IMR-90 (cell line): ENCODE measurements at regions not wholly inside any gene's neighbourhood (a gene's known extent, or its start where the extent isn't known, plus 50 kb on each side); places are given as distances from the start of the nearest gene placed in this dataset.

Experiments
- ATAC-seq: fragments of 200-7000 bp; cut with Tn5 transposase; 2 replicates; pipeline ENCODE4 v1.9.1; 2020; ENCODE audit warnings: low read depth, mild to moderate bottlenecking, moderate library complexity
- BruUV-seq: library from RNA; stranded (reverse); fragments of 400-500 nt; replicated peaks from 2 replicates; lab custom pipeline; 2021; lab: Mats Ljungman, UMichigan
- CTCF ChIA-PET: fragments of 300-600 bp; formaldehyde crosslinking; extraction: SDS; loops from one replicate; lab custom pipeline; 2021; ENCODE audit warnings: antibody characterized with exemption; lab: Yijun Ruan, JAX
- POLR2A ChIA-PET: fragments of 300-600 bp; sonication (Branson Sonifier 250); formaldehyde crosslinking; loops from one replicate; lab custom pipeline; 2022; ENCODE audit warnings: antibody characterized with exemption; ENCODE audit not compliant: unreplicated experiment; lab: Charles Lee
- DNase-seq: peaks from one replicate; pipeline ENCODE4 v3.0.0; 2013
- H2AFZ ChIP-seq: replicated peaks from 2 replicates; pipeline ENCODE3; 2013; ENCODE audit warnings: low read length, mild to moderate bottlenecking; ENCODE audit not compliant: poor library complexity
- H2AK5ac ChIP-seq: 2 replicates; pipeline ENCODE4 v1.6.1; 2013; ENCODE audit warnings: low read depth, low read length, inconsistent platforms
- H2AK9ac ChIP-seq: replicated peaks from 2 replicates; pipeline ENCODE3; 2013; ENCODE audit warnings: mild to moderate bottlenecking, low read depth, low read length, moderate library complexity; ENCODE audit not compliant: poor library complexity
- H2BK120ac ChIP-seq: 2 replicates; pipeline ENCODE4 v1.6.1; 2013; ENCODE audit warnings: low read depth, low read length, inconsistent platforms
- H2BK15ac ChIP-seq: 3 replicates; pipeline ENCODE4 v1.6.1; 2013; ENCODE audit warnings: low read depth, low read length, inconsistent platforms
- H2BK20ac ChIP-seq: 2 replicates; pipeline ENCODE4 v1.6.1; 2013; ENCODE audit warnings: low read depth, mild to moderate bottlenecking, inconsistent platforms, low read length, moderate library complexity
- H2BK5ac ChIP-seq: 2 replicates; pipeline ENCODE4 v1.6.1; 2013; ENCODE audit warnings: mild to moderate bottlenecking, low read depth, low read length, inconsistent platforms; ENCODE audit not compliant: poor library complexity, severe bottlenecking
- H3K14ac ChIP-seq: replicated peaks from 2 replicates; pipeline ENCODE4 v1.6.1; 2013; ENCODE audit warnings: low read depth, low read length, inconsistent platforms
- H3K18ac ChIP-seq: 2 replicates; pipeline ENCODE4 v1.6.1; 2013; ENCODE audit warnings: low read depth, low read length, control low read depth
- H3K23ac ChIP-seq: 2 replicates; pipeline ENCODE4 v1.6.1; 2013; ENCODE audit warnings: low read depth, low read length, inconsistent platforms
- H3K27ac ChIP-seq: 2 replicates; pipeline ENCODE4 v1.5.1; 2013; ENCODE audit warnings: mild to moderate bottlenecking, control low read depth, low read length; ENCODE audit not compliant: insufficient read depth
- H3K27me3 ChIP-seq: 2 replicates; pipeline ENCODE4 v1.6.1; 2013; ENCODE audit warnings: low read length; ENCODE audit not compliant: control insufficient read depth, insufficient read depth
- H3K36me3 ChIP-seq: 2 replicates; pipeline ENCODE4 v1.6.1; 2013; ENCODE audit warnings: low read length, mixed read lengths; ENCODE audit not compliant: control insufficient read depth, insufficient read depth
- H3K4ac ChIP-seq: 2 replicates; pipeline ENCODE4 v1.6.1; 2013; ENCODE audit warnings: low read depth, low read length, inconsistent platforms
- H3K4me1 ChIP-seq: 2 replicates; pipeline ENCODE4 v1.6.1; 2013; ENCODE audit warnings: low read length, mixed read lengths; ENCODE audit not compliant: control insufficient read depth, insufficient read depth
- H3K4me2 ChIP-seq: 2 replicates; pipeline ENCODE4 v1.6.1; 2013; ENCODE audit warnings: low read depth, mild to moderate bottlenecking, control low read depth, low read length, moderate library complexity
- H3K4me3 ChIP-seq: 2 replicates; pipeline ENCODE4 v1.5.1; 2013; ENCODE audit warnings: low read depth, mild to moderate bottlenecking, control low read depth, low read length, moderate library complexity; ENCODE audit not compliant: insufficient read depth
- H3K56ac ChIP-seq: 2 replicates; pipeline ENCODE4 v1.6.1; 2013; ENCODE audit warnings: low read length, inconsistent platforms; ENCODE audit not compliant: insufficient read depth; ENCODE audit errors: extremely low read depth
- H3K79me1 ChIP-seq, 2 experiments: 2 replicates each; pipeline ENCODE4 v1.6.1; 2013; ENCODE audit warnings: low read length in 2 of 2, inconsistent platforms in 1 of 2, low read depth in 1 of 2
- H3K9ac ChIP-seq: 2 replicates; pipeline ENCODE4 v1.6.1; 2013; ENCODE audit warnings: low read depth, low read length, control low read depth
- H3K9me1 ChIP-seq: 2 replicates; pipeline ENCODE4 v1.6.1; 2013; ENCODE audit warnings: low read length, inconsistent platforms; ENCODE audit not compliant: insufficient read depth
- H3K9me3 ChIP-seq: 2 replicates; pipeline ENCODE4 v1.6.1; 2013; ENCODE audit warnings: low read length; ENCODE audit not compliant: control insufficient read depth, insufficient read depth
- H4K20me1 ChIP-seq: 2 replicates; pipeline ENCODE4 v1.6.1; 2013; ENCODE audit warnings: low read length, inconsistent platforms; ENCODE audit not compliant: insufficient read depth
- H4K5ac ChIP-seq: 2 replicates; pipeline ENCODE4 v1.6.1; 2013; ENCODE audit warnings: mild to moderate bottlenecking, low read depth, low read length, control low read depth
- H4K8ac ChIP-seq, 2 experiments: 2 replicates each; pipeline ENCODE4 v1.6.1; 2013; ENCODE audit warnings: low read depth in 2 of 2, low read length in 2 of 2, control low read depth in 1 of 2, inconsistent platforms in 1 of 2
- H4K91ac ChIP-seq: 2 replicates; pipeline ENCODE4 v1.6.1; 2013; ENCODE audit warnings: low read depth, low read length, inconsistent platforms; ENCODE audit not compliant: insufficient read depth
- CEBPB ChIP-seq: IDR thresholded peaks from 2 replicates; pipeline ENCODE4 v1.6.1; 2012; ENCODE audit warnings: low read depth, low read length, improper control_type of control experiment
- CHD1 ChIP-seq: IDR thresholded peaks from 2 replicates; pipeline ENCODE4 v1.6.1; 2012; ENCODE audit warnings: low read depth, low read length, improper control_type of control experiment
- MAFK ChIP-seq: IDR thresholded peaks from 2 replicates; pipeline ENCODE4 v1.6.1; 2012; ENCODE audit warnings: low read depth, low read length, improper control_type of control experiment
- MAZ ChIP-seq: IDR thresholded peaks from 2 replicates; pipeline ENCODE4 v1.6.1; 2012; ENCODE audit warnings: low read depth, mild to moderate bottlenecking, low read length, improper control_type of control experiment, moderate library complexity, borderline replicate concordance
- MXI1 ChIP-seq: IDR thresholded peaks from 2 replicates; pipeline ENCODE4 v1.6.1; 2012; ENCODE audit warnings: low read depth, mild to moderate bottlenecking, low read length, moderate library complexity, borderline replicate concordance
- NFE2L2 ChIP-seq: fragments of 150-350 bp; IDR thresholded peaks from 2 replicates; pipeline ENCODE4 v1.6.1; 2016; ENCODE audit warnings: low read depth, mild to moderate bottlenecking, low read length
- POLR2A ChIP-seq: IDR thresholded peaks from 2 replicates; pipeline ENCODE4 v1.6.1; 2012; ENCODE audit warnings: mild to moderate bottlenecking, low read depth, low read length
- WGBS, 2 experiments: methylation state at CpG; one replicate each; pipeline versions ENCODE4 v1.1.5 to v1.1.7; 2013; ENCODE audit warnings: missing lambda C conversion rate in 2 of 2; ENCODE audit not compliant: insufficient read length in 1 of 2; ENCODE audit errors: extremely low coverage in 2 of 2; 5-methylcytosine and 5-hydroxymethylcytosine counted together
- dilution Hi-C: fragments of 300-500 bp; cut with HindIII; formaldehyde crosslinking; loops from one replicate; pipeline ENCODE4 v1.14.3; 2018; ENCODE audit warnings: low sequenced_read_pairs; ENCODE audit not compliant: unreplicated experiment
- in situ Hi-C: fragments of 300-500 bp; cut with MboI; formaldehyde crosslinking; loops from 3 replicates; pipeline ENCODE4 v1.14.3; 2019; ENCODE audit warnings: low sequenced_read_pairs, inconsistent platforms, mixed read lengths
- intact Hi-C: fragments of 100-400 bp; cut with micrococcal nuclease; formaldehyde crosslinking; loops from 2 replicates; pipeline ENCODE4 v1.10.0; 2022
- TF ChIP-seq, protein P1 (sequence below): conservative IDR thresholded peaks from 2 replicates; pipeline ENCODE4 v1.5.1; 2012; ENCODE audit warnings: mild to moderate bottlenecking, low read depth, low read length, improper control_type of control experiment

DNA sequence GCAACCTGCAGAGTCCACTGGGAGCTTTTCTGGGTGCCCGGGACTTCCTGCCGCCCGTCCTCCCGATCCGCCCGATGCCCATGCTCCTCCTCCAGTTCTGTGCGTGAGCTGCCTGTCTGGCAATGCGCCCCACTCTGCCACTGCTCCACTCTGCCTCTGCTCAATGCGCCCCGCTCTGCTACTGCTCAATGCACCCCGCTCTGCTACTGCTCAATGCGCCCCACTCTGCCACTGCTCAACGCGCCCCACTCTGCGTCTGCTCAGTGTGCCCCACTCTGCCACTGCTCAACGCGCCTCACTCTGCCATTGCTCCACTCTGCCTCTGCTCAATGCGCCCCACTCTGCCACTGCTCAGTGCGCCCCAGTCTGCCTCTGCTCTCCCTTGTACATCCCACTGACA is 436.0 kb downstream of the NR2F1-AS1 start:
- Histone ChIP-seq H3K9ac (no peak overlapping the region), H3K4me3 (no peak overlapping the region), H2AFZ (peak overlapping the region; percentile 39), H3K4me2 (no peak overlapping the region), H2BK20ac (no peak overlapping the region), H3K79me1 (no peaks in the 10 kb centered on the region), H2AK5ac (no peak overlapping the region; the same call in 1 of the 2 replicates), H3K9me1 (no peaks in the 10 kb centered on the region), H3K23ac (no peak overlapping the region), H2AK9ac (no peak overlapping the region), H3K27me3 (no peaks in the 10 kb centered on the region), H3K4ac (no peak overlapping the region), H3K27ac (no peak overlapping the region), H3K36me3 (no peaks in the 10 kb centered on the region), H4K91ac (no peak overlapping the region), H3K14ac (no peak overlapping the region), H4K20me1 (no peaks in the 10 kb centered on the region), H2BK5ac (no peak overlapping the region), H4K5ac (no peak overlapping the region), H4K8ac (no peak overlapping the region), H3K9me3 (no peaks in the 10 kb centered on the region; the same call in 1 of the 2 replicates), H2BK15ac (no peak overlapping the region; the same call in 2 of the 3 replicates), H2BK120ac (peak overlapping the region; percentile 33), H3K4me1 (peaks cover 2% of the 10 kb centered on the region; the same call in 1 of the 2 replicates), H3K56ac (no peak overlapping the region), H3K18ac (no peak overlapping the region)
- no peak for ATAC-seq
- POLR2A ChIA-PET: no interaction called here
- no peak for TF ChIP-seq MXI1
- no peak for TF ChIP-seq CHD1
- TF ChIP-seq NFE2L2: no peak
- no peak for TF ChIP-seq CEBPB
- no peak for TF ChIP-seq POLR2A
- no peak for TF ChIP-seq MAFK
- TF ChIP-seq, protein P1, sequence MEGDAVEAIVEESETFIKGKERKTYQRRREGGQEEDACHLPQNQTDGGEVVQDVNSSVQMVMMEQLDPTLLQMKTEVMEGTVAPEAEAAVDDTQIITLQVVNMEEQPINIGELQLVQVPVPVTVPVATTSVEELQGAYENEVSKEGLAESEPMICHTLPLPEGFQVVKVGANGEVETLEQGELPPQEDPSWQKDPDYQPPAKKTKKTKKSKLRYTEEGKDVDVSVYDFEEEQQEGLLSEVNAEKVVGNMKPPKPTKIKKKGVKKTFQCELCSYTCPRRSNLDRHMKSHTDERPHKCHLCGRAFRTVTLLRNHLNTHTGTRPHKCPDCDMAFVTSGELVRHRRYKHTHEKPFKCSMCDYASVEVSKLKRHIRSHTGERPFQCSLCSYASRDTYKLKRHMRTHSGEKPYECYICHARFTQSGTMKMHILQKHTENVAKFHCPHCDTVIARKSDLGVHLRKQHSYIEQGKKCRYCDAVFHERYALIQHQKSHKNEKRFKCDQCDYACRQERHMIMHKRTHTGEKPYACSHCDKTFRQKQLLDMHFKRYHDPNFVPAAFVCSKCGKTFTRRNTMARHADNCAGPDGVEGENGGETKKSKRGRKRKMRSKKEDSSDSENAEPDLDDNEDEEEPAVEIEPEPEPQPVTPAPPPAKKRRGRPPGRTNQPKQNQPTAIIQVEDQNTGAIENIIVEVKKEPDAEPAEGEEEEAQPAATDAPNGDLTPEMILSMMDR: no peak
- TF ChIP-seq MAZ: no peak
- 93% methylated on average over 8 of the region's 19 CpGs; no CpG with 5 or more reads in 1 of the 2 experiments for WGBS, 2 experiments
- intact Hi-C loops: no loop called here
- in situ Hi-C loops: no loop called here
- no peak for DNase-seq
- dilution Hi-C loops: no loop called here
- CTCF ChIA-PET: no interaction called here
- no TSS peak for BruUV-seq
